H1 (cell line): ENCODE measurements at regions not wholly inside any gene's neighbourhood (a gene's known extent, or its start where the extent isn't known, plus 50 kb on each side); places are given as distances from the start of the nearest gene placed in this dataset.

ENCODE experiments used
- CTCF ChIA-PET: fragments of 300-600 bp; sonication (Branson Sonifier 250); formaldehyde crosslinking; loops from one replicate; lab custom pipeline; 2021; ENCODE audit not compliant: partially characterized antibody; lab: Charles Lee
- POLR2A ChIA-PET: fragments of 300-600 bp; sonication (Branson Sonifier 250); formaldehyde crosslinking; loops from one replicate; lab custom pipeline; 2021; ENCODE audit warnings: inconsistent platforms; ENCODE audit not compliant: partially characterized antibody; lab: Charles Lee
- DNase-seq, 2 experiments: peaks; one replicate each; pipeline versions ENCODE4 v3.0.0 to v3.0.0-alpha.2; 2010 to 2022; ENCODE audit warnings: low spot score in 2 of 2, low read depth in 1 of 2, mixed read lengths in 1 of 2
- FAIRE-seq: peaks from 2 replicates; lab custom pipeline; 2011; peaks lifted over from hg19 to GRCh38; lab: Jason Lieb, UNC
- H2AFZ ChIP-seq: 2 replicates; pipeline ENCODE4 v1.8.1; 2012; ENCODE audit warnings: low read length, inconsistent platforms
- H2AK5ac ChIP-seq: 2 replicates; pipeline ENCODE4 v1.6.1; 2013; ENCODE audit warnings: low read depth, low read length
- H2BK120ac ChIP-seq: replicated peaks from 2 replicates; pipeline ENCODE3; 2013; ENCODE audit warnings: low read depth, low read length, inconsistent platforms
- H2BK12ac ChIP-seq: 2 replicates; pipeline ENCODE4 v1.6.1; 2013; ENCODE audit warnings: low read depth, low read length
- H2BK15ac ChIP-seq: 2 replicates; pipeline ENCODE4 v1.6.1; 2013; ENCODE audit warnings: low read length
- H2BK20ac ChIP-seq: 2 replicates; pipeline ENCODE4 v1.6.1; 2013; ENCODE audit warnings: low read length
- H2BK5ac ChIP-seq: 2 replicates; pipeline ENCODE4 v1.6.1; 2013; ENCODE audit warnings: low read depth, low read length
- H3K14ac ChIP-seq: 2 replicates; pipeline ENCODE4 v1.6.1; 2013; ENCODE audit warnings: inconsistent platforms; ENCODE audit not compliant: insufficient read length
- H3K18ac ChIP-seq: 2 replicates; pipeline ENCODE4 v1.6.1; 2013; ENCODE audit warnings: low read length; ENCODE audit errors: extremely low read depth
- H3K23ac ChIP-seq: 2 replicates; pipeline ENCODE4 v1.6.1; 2013; ENCODE audit warnings: inconsistent platforms; ENCODE audit not compliant: insufficient read length
- H3K23me2 ChIP-seq: 2 replicates; pipeline ENCODE4 v1.6.1; 2013; ENCODE audit warnings: low read depth, low read length
- H3K27ac ChIP-seq: 2 replicates; pipeline ENCODE4 v1.6.1; 2011; ENCODE audit warnings: low read depth, low read length, inconsistent platforms
- H3K27me3 ChIP-seq, 4 experiments: replicated peaks in 1 of 4; 1 replicate in 1 of 4; 2 replicates in 3 of 4; pipeline versions ENCODE4 v1.6.1 to v1.8.1; 2011 to 2013; ENCODE audit warnings: low read length in 3 of 4, mild to moderate bottlenecking in 3 of 4, inconsistent platforms in 2 of 4, mixed read lengths in 2 of 4, moderate library complexity in 1 of 4; ENCODE audit not compliant: control insufficient read depth in 3 of 4, insufficient read depth in 3 of 4; ENCODE audit errors: extremely low read depth in 1 of 4
- H3K36me3 ChIP-seq, 4 experiments: 2 replicates each; pipeline versions ENCODE4 v1.6.1 to v1.8.1; 2011 to 2013; ENCODE audit warnings: mild to moderate bottlenecking in 4 of 4, low read length in 3 of 4, moderate library complexity in 2 of 4, control low read depth in 1 of 4, inconsistent platforms in 1 of 4; ENCODE audit not compliant: insufficient read depth in 4 of 4, control insufficient read depth in 2 of 4
- H3K4ac ChIP-seq: replicated peaks from 2 replicates; pipeline ENCODE3; 2013; ENCODE audit warnings: low read length, low read depth, mixed read lengths, inconsistent platforms; ENCODE audit not compliant: insufficient read length
- H3K4me1 ChIP-seq, 4 experiments: replicated peaks in 1 of 4; 1 replicate in 1 of 4; 2 replicates in 3 of 4; pipeline versions ENCODE4 v1.6.1 to v1.8.1; 2011 to 2013; ENCODE audit warnings: low read length in 3 of 4, inconsistent platforms in 2 of 4, mixed read lengths in 1 of 4; ENCODE audit not compliant: insufficient read depth in 4 of 4, control insufficient read depth in 3 of 4
- H3K4me2 ChIP-seq, 2 experiments: 2 replicates each; pipeline versions ENCODE4 v1.6.1 to v1.8.1; 2011 to 2013; ENCODE audit warnings: low read depth in 2 of 2, low read length in 2 of 2, control low read depth in 1 of 2, inconsistent platforms in 1 of 2, mild to moderate bottlenecking in 1 of 2; ENCODE audit not compliant: insufficient read depth in 1 of 2
- H3K4me3 ChIP-seq, 4 experiments: fragments of 200-600, 300-600 bp in 1 of 4; sonication (generic), shearing (Covaris generic), sonication (Bioruptor Twin) in 1 of 4; 2 replicates each; pipeline versions ENCODE4 v1.5.1 to v1.8.1; 2011 to 2016; ENCODE audit warnings: low read length in 4 of 4, low read depth in 3 of 4, control low read depth in 2 of 4, inconsistent platforms in 2 of 4, mild to moderate bottlenecking in 2 of 4, mixed read lengths in 1 of 4, moderate library complexity in 1 of 4; ENCODE audit not compliant: insufficient read depth in 2 of 4; ENCODE audit errors: extremely low read depth in 1 of 4
- H3K56ac ChIP-seq: replicated peaks from 2 replicates; pipeline ENCODE3; 2013; ENCODE audit warnings: low read depth, mild to moderate bottlenecking, mixed read lengths, low read length, inconsistent platforms; ENCODE audit not compliant: insufficient read length
- H3K79me1 ChIP-seq: 2 replicates; pipeline ENCODE4 v1.6.1; 2013; ENCODE audit warnings: low read depth, low read length, control low read depth
- H3K79me2 ChIP-seq, 2 experiments: 2 replicates each; pipeline versions ENCODE4 v1.6.1 to v1.8.1; 2012 to 2013; ENCODE audit warnings: low read length in 2 of 2, mild to moderate bottlenecking in 2 of 2, inconsistent platforms in 1 of 2; ENCODE audit not compliant: insufficient read depth in 2 of 2, control insufficient read depth in 1 of 2
- H3K9ac ChIP-seq, 4 experiments: replicated peaks in 1 of 4; 1 replicate in 1 of 4; 2 replicates in 3 of 4; pipeline versions ENCODE4 v1.6.1 to v1.8.1; 2011 to 2013; ENCODE audit warnings: low read depth in 3 of 4, low read length in 3 of 4, control low read depth in 2 of 4, mild to moderate bottlenecking in 2 of 4, moderate library complexity in 2 of 4, inconsistent platforms in 1 of 4; ENCODE audit errors: extremely low read depth in 1 of 4
- H3K9me3 ChIP-seq, 2 experiments: 2 replicates each; pipeline versions ENCODE4 v1.6.1 to v1.8.1; 2012 to 2013; ENCODE audit warnings: mild to moderate bottlenecking in 2 of 2, moderate library complexity in 2 of 2, control low read depth in 1 of 2, inconsistent platforms in 1 of 2, low read depth in 1 of 2, low read length in 1 of 2, mixed read lengths in 1 of 2; ENCODE audit not compliant: insufficient read depth in 2 of 2
- H4K20me1 ChIP-seq, 2 experiments: replicated peaks in 1 of 2; 2 replicates each; pipeline versions ENCODE3 to v1.8.1; 2011 to 2013; ENCODE audit warnings: inconsistent platforms in 2 of 2, low read length in 2 of 2, mild to moderate bottlenecking in 1 of 2; ENCODE audit not compliant: insufficient read depth in 2 of 2, control insufficient read depth in 1 of 2
- H4K5ac ChIP-seq: 2 replicates; pipeline ENCODE4 v1.6.1; 2013; ENCODE audit warnings: low read length, low read depth, mixed read lengths, inconsistent platforms; ENCODE audit not compliant: insufficient read length
- H4K8ac ChIP-seq: 2 replicates; pipeline ENCODE4 v1.8.0; 2013; ENCODE audit warnings: mild to moderate bottlenecking, moderate library complexity, low read length, inconsistent platforms; ENCODE audit not compliant: insufficient read depth; ENCODE audit errors: extremely low read depth
- H4K91ac ChIP-seq: replicated peaks from 2 replicates; pipeline ENCODE3; 2013; ENCODE audit warnings: low read length, mixed read lengths, inconsistent platforms; ENCODE audit not compliant: insufficient read length
- EGR1 ChIP-seq: IDR thresholded peaks from 2 replicates; pipeline ENCODE4 v1.6.1; 2011; ENCODE audit warnings: low read depth, low read length, borderline replicate concordance
- GTF2F1 ChIP-seq: IDR thresholded peaks from 2 replicates; pipeline ENCODE4 v1.6.1; 2012; ENCODE audit warnings: low read depth, low read length, improper control_type of control experiment, borderline replicate concordance
- POLR2AphosphoS5 ChIP-seq: IDR thresholded peaks from 2 replicates; pipeline ENCODE4 v1.6.1; 2011; ENCODE audit warnings: low read depth, low read length
- POU5F1 ChIP-seq: IDR thresholded peaks from 2 replicates; pipeline ENCODE4 v1.6.1; 2011; ENCODE audit warnings: low read depth, mild to moderate bottlenecking, low read length, moderate library complexity
- RAD21 ChIP-seq, 2 experiments: IDR thresholded peaks in 1 of 2; conservative IDR thresholded peaks in 1 of 2; 2 replicates each; pipeline ENCODE4 v1.6.1; 2011; ENCODE audit warnings: low read depth in 2 of 2, low read length in 2 of 2, improper control_type of control experiment in 1 of 2, inconsistent platforms in 1 of 2, mild to moderate bottlenecking in 1 of 2, moderate library complexity in 1 of 2
- RNF2 ChIP-seq: fragments of 200-900, 300-1000 bp; sonication (generic); IDR thresholded peaks from 2 replicates; pipeline ENCODE4 v1.7.1; 2016; ENCODE audit warnings: borderline replicate concordance, low read depth, mild to moderate bottlenecking, antibody characterized with exemption, low read length; ENCODE audit not compliant: poor library complexity, severe bottlenecking; ENCODE audit errors: missing control alignments
- WGBS, 2 experiments: shearing (Covaris generic) in 1 of 2; methylation state at CpG; one replicate each; pipeline versions ENCODE4 v1.1.6 to v1.1.7; 2013 to 2015; ENCODE audit warnings: low lambda C conversion rate in 2 of 2, mixed read lengths in 2 of 2, inconsistent platforms in 1 of 2, low coverage in 1 of 2, missing lambda C conversion rate in 1 of 2; ENCODE audit not compliant: insufficient replicate concordance in 2 of 2, insufficient coverage in 1 of 2, insufficient read length in 1 of 2; ENCODE audit errors: extremely low coverage in 1 of 2, missing lambda C conversion rate in 1 of 2; 5-methylcytosine and 5-hydroxymethylcytosine counted together
- TF ChIP-seq, protein P1 (sequence below): IDR thresholded peaks from 2 replicates; pipeline ENCODE4 v1.6.1; 2012; ENCODE audit warnings: inconsistent platforms
- TF ChIP-seq, protein P2 (sequence below), 3 experiments: IDR thresholded peaks; 1 replicate in 2 of 3; 2 replicates in 1 of 3; pipeline versions ENCODE4 v1.5.1 to v1.6.1; 2011; ENCODE audit warnings: low read length in 3 of 3, mild to moderate bottlenecking in 3 of 3, inconsistent platforms in 2 of 3, low read depth in 1 of 3, moderate library complexity in 1 of 3; ENCODE audit not compliant: insufficient read depth in 1 of 3; ENCODE audit errors: control extremely low read depth in 1 of 3
- TF ChIP-seq, protein P3 (sequence below): IDR thresholded peaks from 2 replicates; pipeline ENCODE4 v1.6.1; 2012; ENCODE audit warnings: low read length, inconsistent platforms

DNA sequence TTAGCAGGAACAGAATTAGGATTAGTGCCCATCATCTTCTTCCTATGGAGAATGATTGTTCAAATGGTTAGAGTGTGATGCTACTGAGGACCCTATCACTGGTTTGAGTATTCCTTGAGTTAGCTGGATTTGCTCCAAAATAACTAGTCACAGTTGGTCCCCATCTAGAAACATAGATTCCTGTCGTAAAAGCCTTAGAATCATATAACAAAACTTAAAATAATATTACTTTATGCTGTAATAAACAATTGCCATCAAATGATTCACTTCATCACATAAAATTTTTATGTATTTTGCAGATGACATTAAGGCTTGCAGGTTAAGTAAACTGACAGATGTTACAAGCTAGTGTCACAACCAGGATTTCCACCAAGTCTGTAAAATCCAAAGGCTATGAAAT, 209.8 kb downstream of the CCER1 start:
- no peaks in the 10 kb centered on the region for H3K36me3 ChIP-seq
- no peak for FAIRE-seq
- no peak for TF ChIP-seq RNF2
- TF ChIP-seq, protein P1, sequence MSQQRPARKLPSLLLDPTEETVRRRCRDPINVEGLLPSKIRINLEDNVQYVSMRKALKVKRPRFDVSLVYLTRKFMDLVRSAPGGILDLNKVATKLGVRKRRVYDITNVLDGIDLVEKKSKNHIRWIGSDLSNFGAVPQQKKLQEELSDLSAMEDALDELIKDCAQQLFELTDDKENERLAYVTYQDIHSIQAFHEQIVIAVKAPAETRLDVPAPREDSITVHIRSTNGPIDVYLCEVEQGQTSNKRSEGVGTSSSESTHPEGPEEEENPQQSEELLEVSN, result no peak
- TF ChIP-seq, protein P2, sequence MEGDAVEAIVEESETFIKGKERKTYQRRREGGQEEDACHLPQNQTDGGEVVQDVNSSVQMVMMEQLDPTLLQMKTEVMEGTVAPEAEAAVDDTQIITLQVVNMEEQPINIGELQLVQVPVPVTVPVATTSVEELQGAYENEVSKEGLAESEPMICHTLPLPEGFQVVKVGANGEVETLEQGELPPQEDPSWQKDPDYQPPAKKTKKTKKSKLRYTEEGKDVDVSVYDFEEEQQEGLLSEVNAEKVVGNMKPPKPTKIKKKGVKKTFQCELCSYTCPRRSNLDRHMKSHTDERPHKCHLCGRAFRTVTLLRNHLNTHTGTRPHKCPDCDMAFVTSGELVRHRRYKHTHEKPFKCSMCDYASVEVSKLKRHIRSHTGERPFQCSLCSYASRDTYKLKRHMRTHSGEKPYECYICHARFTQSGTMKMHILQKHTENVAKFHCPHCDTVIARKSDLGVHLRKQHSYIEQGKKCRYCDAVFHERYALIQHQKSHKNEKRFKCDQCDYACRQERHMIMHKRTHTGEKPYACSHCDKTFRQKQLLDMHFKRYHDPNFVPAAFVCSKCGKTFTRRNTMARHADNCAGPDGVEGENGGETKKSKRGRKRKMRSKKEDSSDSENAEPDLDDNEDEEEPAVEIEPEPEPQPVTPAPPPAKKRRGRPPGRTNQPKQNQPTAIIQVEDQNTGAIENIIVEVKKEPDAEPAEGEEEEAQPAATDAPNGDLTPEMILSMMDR (IDR thresholded peaks at IDR 0.05; ENCODE audit: control extremely low read depth in 1 of 3, insufficient read depth in 1 of 3, low read depth in 1 of 3, low read length in 3 of 3), result no peak
- TF ChIP-seq POU5F1, result no peak
- TF ChIP-seq POLR2AphosphoS5, result no peak
- TF ChIP-seq RAD21 (IDR thresholded peaks at IDR 0.05 in 1 of 2, conservative IDR thresholded peaks at IDR 0.05 in 1 of 2; ENCODE audit: low read depth in 2 of 2, low read length in 2 of 2), result no peak
- TF ChIP-seq EGR1, result no peak
- no peak for TF ChIP-seq GTF2F1
- TF ChIP-seq, protein P3, sequence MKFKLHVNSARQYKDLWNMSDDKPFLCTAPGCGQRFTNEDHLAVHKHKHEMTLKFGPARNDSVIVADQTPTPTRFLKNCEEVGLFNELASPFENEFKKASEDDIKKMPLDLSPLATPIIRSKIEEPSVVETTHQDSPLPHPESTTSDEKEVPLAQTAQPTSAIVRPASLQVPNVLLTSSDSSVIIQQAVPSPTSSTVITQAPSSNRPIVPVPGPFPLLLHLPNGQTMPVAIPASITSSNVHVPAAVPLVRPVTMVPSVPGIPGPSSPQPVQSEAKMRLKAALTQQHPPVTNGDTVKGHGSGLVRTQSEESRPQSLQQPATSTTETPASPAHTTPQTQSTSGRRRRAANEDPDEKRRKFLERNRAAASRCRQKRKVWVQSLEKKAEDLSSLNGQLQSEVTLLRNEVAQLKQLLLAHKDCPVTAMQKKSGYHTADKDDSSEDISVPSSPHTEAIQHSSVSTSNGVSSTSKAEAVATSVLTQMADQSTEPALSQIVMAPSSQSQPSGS, result no peak

More for the DNA sequence above, 209.8 kb downstream of the CCER1 start:
- Histone ChIP-seq H3K23ac (no peak overlapping the region), H3K27ac (no peak overlapping the region), H4K8ac (no peak overlapping the region), H3K23me2 (no peaks in the 10 kb centered on the region), H3K79me2 (no peaks in the 10 kb centered on the region), H4K5ac (no peak overlapping the region), H3K4ac (no peak overlapping the region), H3K56ac (no peak overlapping the region), H2AK5ac (no peak overlapping the region), H4K91ac (no peak overlapping the region), H3K4me3 (no peak overlapping the region), H3K79me1 (no peaks in the 10 kb centered on the region), H4K20me1 (no peaks in the 10 kb centered on the region), H2BK15ac (no peak overlapping the region), H3K9me3 (no peaks in the 10 kb centered on the region), H3K4me1 (no peaks in the 10 kb centered on the region), H2BK5ac (no peak overlapping the region), H2AFZ (no peak overlapping the region), H3K14ac (no peak overlapping the region), H3K27me3 (no peaks in the 10 kb centered on the region), H3K18ac (no peak overlapping the region), H2BK120ac (no peak overlapping the region), H3K9ac (no peak overlapping the region), H2BK20ac (no peak overlapping the region), H3K4me2 (no peak overlapping the region), H2BK12ac (no peak overlapping the region)
- 100% methylated on average over 1 of the region's 1 CpG; no CpG with 5 or more reads in 1 of the 2 experiments for WGBS, 2 experiments
- POLR2A ChIA-PET, result no interaction called here
- DNase-seq, result no peak
- CTCF ChIA-PET, result interaction anchor here (0.9 kb wide), 1 partner anchor 202 kb away, joined by 3 read pairs; no protein-coding TSS in a partner anchor
